A673 (cell line): ENCODE measurements at regions not wholly inside any gene's neighbourhood (a gene's known extent, or its start where the extent isn't known, plus 50 kb on each side); places are given as distances from the start of the nearest gene placed in this dataset.

ENCODE experiments used
- BruUV-seq: library from RNA; stranded (reverse); fragments of 400-500 nt; replicated peaks from 2 replicates; lab custom pipeline; 2021; lab: Mats Ljungman, UMichigan
- CTCF ChIA-PET: fragments of 300-600 bp; sonication (Branson Sonifier 250); formaldehyde crosslinking; loops from one replicate; lab custom pipeline; 2022; ENCODE audit warnings: antibody characterized with exemption; lab: Charles Lee
- POLR2A ChIA-PET: fragments of 300-600 bp; sonication (Branson Sonifier 250); formaldehyde crosslinking; loops from one replicate; lab custom pipeline; 2022; ENCODE audit warnings: antibody characterized with exemption; ENCODE audit not compliant: low non-redundant PET; lab: Charles Lee
- DNase-seq: peaks from one replicate; pipeline ENCODE4 v3.0.0-alpha.2; 2015; ENCODE audit warnings: low spot score
- H3K27ac ChIP-seq: fragments of 200-600 bp; sonication (generic); 2 replicates; pipeline ENCODE4 v1.5.1; 2016; ENCODE audit warnings: mixed run types, low read depth, mild to moderate bottlenecking, mixed read lengths, antibody characterized with exemption, low read length; ENCODE audit not compliant: poor library complexity, severe bottlenecking
- H3K27me3 ChIP-seq: fragments of 200-600 bp; sonication (generic); replicated peaks from 2 replicates; pipeline ENCODE4 v1.6.1; 2017; ENCODE audit warnings: mixed run types, low read depth, mild to moderate bottlenecking, mixed read lengths, antibody characterized with exemption, low read length; ENCODE audit not compliant: insufficient read depth, poor library complexity
- H3K36me3 ChIP-seq: fragments of 200-600 bp; sonication (generic); 2 replicates; pipeline ENCODE4 v1.6.1; 2016; ENCODE audit warnings: mixed run types, mild to moderate bottlenecking, mixed read lengths, antibody characterized with exemption, low read length; ENCODE audit not compliant: insufficient read depth, poor library complexity, severe bottlenecking
- H3K4me1 ChIP-seq: fragments of 200-600 bp; sonication (generic); 2 replicates; pipeline ENCODE4 v1.6.1; 2017; ENCODE audit warnings: mixed run types, mild to moderate bottlenecking, mixed read lengths, antibody characterized with exemption, low read length; ENCODE audit not compliant: insufficient read depth, poor library complexity, severe bottlenecking
- H3K4me3 ChIP-seq: fragments of 200-600 bp; sonication (generic); 2 replicates; pipeline ENCODE4 v1.5.1; 2016; ENCODE audit warnings: low read depth, mixed run types, mild to moderate bottlenecking, mixed read lengths, low read length; ENCODE audit not compliant: poor library complexity, severe bottlenecking
- H3K9me3 ChIP-seq: fragments of 200-600 bp; sonication (generic); 2 replicates; pipeline ENCODE4 v1.6.1; 2016; ENCODE audit warnings: mixed run types, low read depth, mild to moderate bottlenecking, mixed read lengths, antibody characterized with exemption, low read length; ENCODE audit not compliant: poor library complexity, severe bottlenecking
- EZH2 ChIP-seq: fragments of 200-600 bp; sonication (generic); IDR thresholded peaks from 2 replicates; pipeline ENCODE4 v1.6.1; 2017; ENCODE audit warnings: borderline replicate concordance, low read depth, mild to moderate bottlenecking, mixed read lengths, antibody characterized with exemption, low read length; ENCODE audit not compliant: poor library complexity, severe bottlenecking
- intact Hi-C: fragments of 100-400 bp; cut with micrococcal nuclease; formaldehyde crosslinking; loops from one replicate; pipeline ENCODE4 v1.10.0; 2022; ENCODE audit not compliant: unreplicated experiment
- TF ChIP-seq, protein P1 (sequence below): fragments of 300-800, 200-600 bp; sonication (generic); conservative IDR thresholded peaks from 2 replicates; pipeline ENCODE4 v1.5.1; 2017; ENCODE audit warnings: low read depth, mild to moderate bottlenecking, antibody characterized with exemption, low read length, moderate library complexity, mixed read lengths

DNA sequence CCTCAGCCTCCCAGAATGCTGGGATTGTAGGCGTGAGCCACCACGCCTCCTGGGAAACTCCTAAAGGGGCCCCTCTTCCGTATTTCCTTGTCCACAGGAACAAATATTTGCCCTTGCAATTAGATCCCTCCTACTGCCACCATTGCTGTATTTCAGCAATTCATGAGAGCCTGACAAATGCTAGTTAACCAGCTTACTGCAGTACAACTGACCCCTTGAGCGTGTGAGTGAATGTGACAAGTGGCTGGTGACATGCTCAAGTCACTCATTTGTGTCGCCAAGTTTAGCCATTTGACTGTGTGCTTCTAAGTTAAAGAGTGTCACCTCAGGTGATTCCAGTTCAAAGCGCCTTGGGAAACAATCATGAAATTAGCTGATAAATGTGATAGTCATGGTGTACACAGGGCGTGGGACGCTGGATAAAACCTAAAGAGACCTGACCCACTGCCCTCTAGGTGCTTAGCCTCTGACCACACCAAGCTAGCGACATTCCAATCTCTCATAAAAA is 56.1 kb upstream of the MAP1LC3B2 start:
- DNase-seq = no peak
- Histone ChIP-seq H3K9me3 (no peaks in the 10 kb centered on the region), H3K27me3 (no peaks in the 10 kb centered on the region), H3K4me3 (no peak overlapping the region), H3K27ac (no peak overlapping the region), H3K36me3 (no peaks in the 10 kb centered on the region), H3K4me1 (peaks cover 2% of the 10 kb centered on the region)
- intact Hi-C loops = no loop called here
- no peak for TF ChIP-seq EZH2
- TF ChIP-seq, protein P1, sequence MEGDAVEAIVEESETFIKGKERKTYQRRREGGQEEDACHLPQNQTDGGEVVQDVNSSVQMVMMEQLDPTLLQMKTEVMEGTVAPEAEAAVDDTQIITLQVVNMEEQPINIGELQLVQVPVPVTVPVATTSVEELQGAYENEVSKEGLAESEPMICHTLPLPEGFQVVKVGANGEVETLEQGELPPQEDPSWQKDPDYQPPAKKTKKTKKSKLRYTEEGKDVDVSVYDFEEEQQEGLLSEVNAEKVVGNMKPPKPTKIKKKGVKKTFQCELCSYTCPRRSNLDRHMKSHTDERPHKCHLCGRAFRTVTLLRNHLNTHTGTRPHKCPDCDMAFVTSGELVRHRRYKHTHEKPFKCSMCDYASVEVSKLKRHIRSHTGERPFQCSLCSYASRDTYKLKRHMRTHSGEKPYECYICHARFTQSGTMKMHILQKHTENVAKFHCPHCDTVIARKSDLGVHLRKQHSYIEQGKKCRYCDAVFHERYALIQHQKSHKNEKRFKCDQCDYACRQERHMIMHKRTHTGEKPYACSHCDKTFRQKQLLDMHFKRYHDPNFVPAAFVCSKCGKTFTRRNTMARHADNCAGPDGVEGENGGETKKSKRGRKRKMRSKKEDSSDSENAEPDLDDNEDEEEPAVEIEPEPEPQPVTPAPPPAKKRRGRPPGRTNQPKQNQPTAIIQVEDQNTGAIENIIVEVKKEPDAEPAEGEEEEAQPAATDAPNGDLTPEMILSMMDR = no peak
- POLR2A ChIA-PET = no interaction called here
- no TSS peak for BruUV-seq
- CTCF ChIA-PET = no interaction called here

DNA sequence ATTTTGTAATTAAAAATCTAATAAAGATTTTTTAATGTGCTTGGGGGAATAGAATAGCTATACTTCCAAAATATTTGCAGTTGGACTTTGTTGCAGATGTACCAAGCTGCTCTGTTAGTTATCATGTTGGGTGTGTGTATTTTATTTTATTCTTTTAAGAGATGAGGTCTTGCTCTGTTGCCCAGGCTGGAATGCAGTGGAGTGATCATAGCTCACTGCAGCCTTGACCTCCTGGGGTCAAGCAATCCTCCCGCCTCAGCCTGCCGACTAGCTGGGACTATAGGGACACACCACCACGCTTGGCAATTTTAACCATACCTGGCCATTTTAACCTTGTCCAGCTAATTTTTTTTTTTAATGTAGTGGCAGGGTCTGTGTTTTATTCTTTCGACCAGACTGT is 54.7 kb upstream of the MAP1LC3B2 start:
- intact Hi-C loops = no loop called here
- ChIA-PET POLR2A (no interaction called here), CTCF (no interaction called here)
- Histone ChIP-seq H3K27me3 (no peaks in the 10 kb centered on the region), H3K36me3 (no peaks in the 10 kb centered on the region), H3K4me1 (peaks cover 4% of the 10 kb centered on the region), H3K9me3 (no peaks in the 10 kb centered on the region), H3K27ac (no peak overlapping the region), H3K4me3 (no peak overlapping the region)
- BruUV-seq = no TSS peak
- TF ChIP-seq EZH2 = no peak
- TF ChIP-seq, protein P1 = no peak
- DNase-seq = no peak

DNA sequence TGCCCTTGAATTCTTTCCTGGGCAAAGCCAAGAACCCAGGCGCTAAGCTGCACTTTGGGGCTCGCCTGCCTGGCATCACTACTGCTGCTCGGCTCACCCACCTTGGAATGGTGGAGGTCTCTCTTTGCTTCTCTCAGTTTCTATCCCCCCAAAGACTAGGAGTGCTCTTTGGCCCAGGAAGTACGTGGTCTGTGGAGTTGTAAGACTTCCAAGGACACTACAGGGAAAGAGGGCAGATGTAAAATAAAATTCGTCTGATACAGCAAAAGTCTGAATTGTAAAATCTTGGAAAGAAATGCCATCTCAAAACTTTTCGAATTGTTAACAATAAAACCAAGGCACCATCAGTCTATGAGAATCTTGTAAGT is 52.5 kb upstream of the MAP1LC3B2 start:
- H3K4me1 ChIP-seq = peaks cover 4% of the 10 kb centered on the region
- ChIA-PET CTCF (no interaction called here), POLR2A (no interaction called here)
- DNase-seq = no peak
- no peak overlapping the region for H3K4me3 ChIP-seq
- H3K9me3 ChIP-seq = no peaks in the 10 kb centered on the region
- no peaks in the 10 kb centered on the region for H3K27me3 ChIP-seq
- TF ChIP-seq, protein P1 = no peak
- intact Hi-C loops = no loop called here
- no peak overlapping the region for H3K27ac ChIP-seq
- no TSS peak for BruUV-seq
- no peaks in the 10 kb centered on the region for H3K36me3 ChIP-seq
